K562 (cell line): ENCODE measurements at regions not wholly inside any gene's neighbourhood (a gene's known extent, or its start where the extent isn't known, plus 50 kb on each side); places are given as distances from the start of the nearest gene placed in this dataset.

Experiments used
- SMARCA4 ChIP-seq: fragments of 450-650 bp; IDR thresholded peaks from 2 replicates; pipeline ENCODE4 v1.6.1; 2016
- SP1 ChIP-seq: sonication (generic); formaldehyde crosslinking; IDR thresholded peaks from 2 replicates; pipeline ENCODE4 v1.8.1; 2022; ENCODE audit warnings: mild to moderate bottlenecking, missing genetic modification reagents
- SRSF3 ChIP-seq: fragments of 200-400 bp; formaldehyde crosslinking; IDR thresholded peaks from 2 replicates; pipeline ENCODE4 v1.6.1; 2016; ENCODE audit warnings: mild to moderate bottlenecking, low read length, moderate library complexity; ENCODE audit not compliant: insufficient read depth
- U2AF2 ChIP-seq: fragments of 200-400 bp; formaldehyde crosslinking; optimal IDR thresholded peaks from 2 replicates; pipeline ENCODE3; 2017; ENCODE audit warnings: low read depth, mild to moderate bottlenecking, low read length
- TF ChIP-seq, protein P1 (sequence below), 3 experiments: IDR thresholded peaks in 2 of 3; conservative IDR thresholded peaks in 1 of 3; 2 replicates each; pipeline ENCODE4 v1.5.1; 2011 to 2012; ENCODE audit warnings: low read length in 3 of 3, mild to moderate bottlenecking in 3 of 3, control low read depth in 2 of 3, improper control_type of control experiment in 1 of 3, inconsistent platforms in 1 of 3, low read depth in 1 of 3, mixed read lengths in 1 of 3, moderate library complexity in 1 of 3; ENCODE audit not compliant: insufficient read depth in 2 of 3

GRCh38 chr1:80531182-80531581 is 1269.6 kb upstream of the ADGRL2 start:
- TF ChIP-seq U2AF2 (no peak), SMARCA4 (no peak), SRSF3 (no peak), SP1 (CRISPR knock-in tag) (no peak)
- TF ChIP-seq, protein P1, sequence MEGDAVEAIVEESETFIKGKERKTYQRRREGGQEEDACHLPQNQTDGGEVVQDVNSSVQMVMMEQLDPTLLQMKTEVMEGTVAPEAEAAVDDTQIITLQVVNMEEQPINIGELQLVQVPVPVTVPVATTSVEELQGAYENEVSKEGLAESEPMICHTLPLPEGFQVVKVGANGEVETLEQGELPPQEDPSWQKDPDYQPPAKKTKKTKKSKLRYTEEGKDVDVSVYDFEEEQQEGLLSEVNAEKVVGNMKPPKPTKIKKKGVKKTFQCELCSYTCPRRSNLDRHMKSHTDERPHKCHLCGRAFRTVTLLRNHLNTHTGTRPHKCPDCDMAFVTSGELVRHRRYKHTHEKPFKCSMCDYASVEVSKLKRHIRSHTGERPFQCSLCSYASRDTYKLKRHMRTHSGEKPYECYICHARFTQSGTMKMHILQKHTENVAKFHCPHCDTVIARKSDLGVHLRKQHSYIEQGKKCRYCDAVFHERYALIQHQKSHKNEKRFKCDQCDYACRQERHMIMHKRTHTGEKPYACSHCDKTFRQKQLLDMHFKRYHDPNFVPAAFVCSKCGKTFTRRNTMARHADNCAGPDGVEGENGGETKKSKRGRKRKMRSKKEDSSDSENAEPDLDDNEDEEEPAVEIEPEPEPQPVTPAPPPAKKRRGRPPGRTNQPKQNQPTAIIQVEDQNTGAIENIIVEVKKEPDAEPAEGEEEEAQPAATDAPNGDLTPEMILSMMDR (IDR thresholded peaks at IDR 0.05 in 2 of 3, conservative IDR thresholded peaks at IDR 0.05 in 1 of 3; ENCODE audit: insufficient read depth in 2 of 3, low read depth in 1 of 3, low read length in 3 of 3): no peak
